ENCODE measurements at regions not wholly inside any gene's neighbourhood (a gene's known extent, or its start where the extent isn't known, plus 50 kb on each side); places are given as distances from the start of the nearest gene placed in this dataset.

GRCh38 chr1:18535391-18536210, 54.9 kb downstream of the KLHDC7A start:
- H3K9me3 Mint-ChIP-seq = no peaks in the 10 kb centered on the region
- no peak for ATAC-seq
- POLR2A ChIA-PET = no interaction called here
- no peaks in the 10 kb centered on the region for H3K36me3 Mint-ChIP-seq
- H3K4me1 Mint-ChIP-seq = peaks cover 0 to 1% (median 0%) of the 10 kb centered on the region in 4 donors
- peak in 1 of 10 donors; percentile 10 for DNase-seq
- no peak overlapping the region for H3K4me3 Mint-ChIP-seq
- H3K27ac Mint-ChIP-seq = peak overlapping the region in 1 of 10 donors; percentile 37
- peaks cover 21 to 75% (median 38%) of the 10 kb centered on the region in 5 donors for H3K27me3 Mint-ChIP-seq

- POLR2A ChIA-PET = no interaction called here
Observed at GRCh38 chr1:18536356-18536755, 55.6 kb downstream of the KLHDC7A start.

DNA sequence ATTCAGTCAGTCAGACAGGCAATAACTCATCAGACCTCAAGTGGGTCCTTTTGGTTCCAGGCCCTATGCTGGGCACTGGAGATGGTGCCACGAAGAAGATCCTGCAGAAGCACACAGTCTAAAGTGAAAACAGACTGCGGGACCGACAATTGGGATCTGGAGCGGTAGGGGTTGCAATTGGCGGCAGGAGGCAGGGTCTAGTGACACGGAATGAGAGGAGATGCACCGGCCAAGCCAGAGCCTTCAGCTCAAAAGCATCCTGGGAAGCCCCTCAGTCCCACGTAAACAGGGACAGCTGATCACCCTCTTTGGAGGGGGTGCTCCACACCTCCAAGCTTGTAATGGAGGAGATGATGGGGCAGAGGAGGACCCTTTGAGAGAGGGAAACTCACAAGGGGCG, 56.2 kb downstream of the KLHDC7A start:
- Mint-ChIP-seq H3K4me3 (no peak overlapping the region), H3K4me1 (peaks cover 0 to 1% (median 0%) of the 10 kb centered on the region in 4 donors), H3K27me3 (peaks cover 19 to 75% (median 36%) of the 10 kb centered on the region in 5 donors), H3K27ac (no peak overlapping the region), H3K36me3 (no peaks in the 10 kb centered on the region), H3K9me3 (no peaks in the 10 kb centered on the region)
- ATAC-seq (no peak), DNase-seq (peak in 1 of 10 donors; percentile 10)
- POLR2A ChIA-PET = no interaction called here

More at GRCh38 chr1:18536356-18536755, 55.6 kb downstream of the KLHDC7A start:
- Mint-ChIP-seq H3K9me3 (no peaks in the 10 kb centered on the region), H3K4me1 (peaks cover 0 to 1% (median 0%) of the 10 kb centered on the region in 4 donors), H3K4me3 (no peak overlapping the region), H3K36me3 (no peaks in the 10 kb centered on the region), H3K27me3 (peaks cover 17 to 75% (median 40%) of the 10 kb centered on the region in 5 donors), H3K27ac (no peak overlapping the region)
- ATAC-seq (no peak), DNase-seq (peak in 1 of 10 donors; percentile 6)

DNA sequence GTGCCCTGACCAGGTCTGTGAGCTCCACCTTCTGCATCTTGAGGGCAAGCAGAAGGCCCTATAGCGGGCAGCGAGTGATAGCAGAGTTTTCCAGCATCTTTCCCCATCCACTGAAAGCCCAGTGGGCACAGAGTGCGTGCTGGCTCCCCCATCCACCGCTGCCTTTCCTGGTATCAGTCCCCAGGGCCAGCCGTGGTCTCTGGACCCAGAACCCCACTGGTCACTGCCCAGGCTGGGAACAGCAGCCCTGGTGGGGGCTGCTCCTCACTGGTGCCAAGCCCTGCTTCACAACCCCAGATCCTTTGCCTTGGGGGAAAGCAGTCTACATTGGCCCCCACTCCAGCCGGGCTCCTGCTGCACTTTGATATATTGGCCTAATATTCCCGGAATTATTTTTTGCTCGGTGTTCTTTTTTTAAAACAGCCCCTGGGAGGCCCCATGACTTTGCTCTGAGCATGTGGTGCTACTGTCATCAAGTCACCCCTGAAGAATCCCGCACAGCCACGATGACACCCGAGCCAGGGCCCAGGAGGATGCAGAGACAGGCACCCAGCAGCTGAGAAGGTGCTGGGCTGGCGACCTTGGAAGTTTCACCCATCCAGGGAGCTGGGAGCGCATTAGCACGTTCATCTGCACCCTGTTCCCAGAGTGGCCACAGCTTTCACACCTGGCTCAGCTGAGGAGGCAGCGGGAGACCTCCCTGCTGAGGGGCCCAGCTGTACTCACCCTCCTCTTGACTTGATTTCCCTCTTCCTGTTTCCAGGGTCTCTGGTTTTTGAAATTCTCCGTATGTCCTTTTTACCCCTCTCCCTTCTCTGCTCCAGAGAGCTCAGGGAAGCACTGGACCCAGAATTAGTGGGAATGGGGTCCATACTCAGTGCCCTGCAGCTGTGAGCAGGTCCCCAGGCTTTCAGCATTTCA, 56.9 kb downstream of the KLHDC7A start:
- H3K36me3 Mint-ChIP-seq = no peaks in the 10 kb centered on the region
- no peak overlapping the region for H3K27ac Mint-ChIP-seq
- DNase-seq (peak in 1 of 10 donors; percentile 11), ATAC-seq (no peak)
- peaks cover 0 to 1% (median 0%) of the 10 kb centered on the region in 4 donors for H3K4me1 Mint-ChIP-seq
- no peaks in the 10 kb centered on the region for H3K9me3 Mint-ChIP-seq
- POLR2A ChIA-PET = no interaction called here
- H3K27me3 Mint-ChIP-seq = peaks cover 25 to 80% (median 42%) of the 10 kb centered on the region in 5 donors
- no peak overlapping the region for H3K4me3 Mint-ChIP-seq

DNA sequence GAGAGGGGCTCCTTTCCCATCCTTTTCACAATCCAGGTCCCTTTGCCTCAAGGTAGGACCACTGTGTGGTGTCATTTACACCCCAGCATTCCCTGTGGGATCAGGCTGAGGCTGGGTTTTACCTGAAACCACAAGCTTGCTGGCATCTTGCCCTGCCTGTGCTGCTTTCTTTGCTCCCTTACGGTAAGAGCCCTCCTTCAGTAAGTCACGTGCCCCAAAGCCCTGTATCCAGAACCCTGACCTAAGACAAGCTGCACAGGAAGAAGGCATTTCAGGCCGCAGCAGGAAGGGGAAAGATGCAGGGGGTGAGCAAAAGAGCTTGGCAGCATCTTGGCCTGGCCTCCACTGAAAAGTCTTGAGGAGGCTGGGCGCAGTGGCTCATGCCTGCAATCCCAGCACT, 58.4 kb downstream of the KLHDC7A start:
- peaks cover 29 to 89% (median 44%) of the 10 kb centered on the region in 5 donors for H3K27me3 Mint-ChIP-seq

DNA sequence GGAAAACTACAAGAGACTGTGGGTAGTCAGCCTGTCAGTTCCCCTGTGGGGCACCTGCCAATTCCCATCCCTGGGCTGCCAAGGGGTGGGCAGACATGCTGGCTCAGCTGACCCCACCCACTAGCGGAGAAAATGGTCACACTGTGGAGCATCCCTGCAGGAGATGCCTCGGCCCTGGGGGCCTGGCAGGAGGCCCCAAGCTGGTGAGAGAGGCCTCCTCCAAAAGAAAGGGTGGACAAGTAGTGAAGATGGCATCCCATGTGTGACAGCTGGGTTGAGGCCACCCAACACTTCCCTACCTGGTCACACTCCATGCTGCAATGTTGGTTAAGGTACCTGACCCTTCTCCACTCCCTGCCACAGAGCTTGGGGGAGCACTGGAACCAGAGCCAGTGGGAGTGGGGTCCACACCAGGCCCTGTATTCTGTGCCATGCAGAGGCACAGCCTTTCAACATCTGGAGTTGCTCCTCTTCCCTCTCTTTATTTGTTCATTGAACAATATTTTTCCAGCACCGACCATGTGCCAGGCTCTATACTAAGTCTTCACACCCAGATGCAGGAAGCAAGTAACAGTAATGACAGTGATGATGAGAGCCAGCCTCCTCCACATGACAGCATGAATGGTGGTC, 59.5 kb downstream of the KLHDC7A start:
- Mint-ChIP-seq H3K4me3 (no peak overlapping the region), H3K9me3 (peaks cover 0 to 10% (median 2%) of the 10 kb centered on the region in 9 donors), H3K4me1 (peaks cover 0 to 1% (median 0%) of the 10 kb centered on the region in 4 donors), H3K36me3 (peaks cover 0 to 7% (median 0%) of the 10 kb centered on the region in 3 donors), H3K27me3 (peaks cover 31 to 88% (median 38%) of the 10 kb centered on the region in 5 donors), H3K27ac (no peak overlapping the region)
- POLR2A ChIA-PET = no interaction called here
- no peak for ATAC-seq
- peak in 1 of 10 donors; percentile 7 for DNase-seq

More for the DNA sequence above, 58.4 kb downstream of the KLHDC7A start:
- Mint-ChIP-seq H3K9me3 (peaks cover 0 to 10% (median 2%) of the 10 kb centered on the region in 9 donors), H3K27ac (no peak overlapping the region), H3K36me3 (peaks cover 0 to 7% (median 0%) of the 10 kb centered on the region in 3 donors), H3K4me1 (peaks cover 0 to 1% (median 0%) of the 10 kb centered on the region in 4 donors), H3K4me3 (no peak overlapping the region)
- POLR2A ChIA-PET = no interaction called here
- no peak for ATAC-seq
- peak in 1 of 10 donors; percentile 6 for DNase-seq

- Mint-ChIP-seq H3K36me3 (peaks cover 0 to 7% (median 0%) of the 10 kb centered on the region in 3 donors), H3K27ac (no peak overlapping the region), H3K4me1 (peaks cover 0 to 1% (median 0%) of the 10 kb centered on the region in 4 donors), H3K9me3 (peaks cover 0 to 10% (median 2%) of the 10 kb centered on the region in 9 donors), H3K27me3 (peaks cover 31 to 94% (median 44%) of the 10 kb centered on the region in 5 donors), H3K4me3 (no peak overlapping the region)
- DNase-seq (peak in 1 of 10 donors; percentile 7), ATAC-seq (no peak)
- POLR2A ChIA-PET = no interaction called here
Observed at GRCh38 chr1:18541046-18541795, 60.5 kb downstream of the KLHDC7A start.

DNA sequence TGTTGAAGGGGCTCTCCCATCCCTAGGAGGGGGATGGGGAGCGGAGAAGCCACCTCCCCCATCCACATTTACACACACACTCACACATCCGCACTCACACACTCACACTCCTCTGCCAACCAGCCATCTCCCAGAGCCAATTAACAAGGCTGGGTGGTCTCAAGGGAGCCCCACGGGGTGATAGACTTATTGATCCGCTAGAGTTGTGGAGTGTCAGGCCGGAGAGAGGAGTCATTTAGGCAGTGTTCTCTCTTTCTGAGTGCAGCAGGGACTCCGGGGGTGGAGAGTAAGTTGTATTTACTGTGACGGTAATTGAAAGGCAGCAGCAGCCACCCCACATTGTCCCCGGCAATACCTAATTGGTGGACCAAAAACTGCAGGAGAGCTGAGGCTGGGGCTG, 61.6 kb downstream of the KLHDC7A start:
- Mint-ChIP-seq H3K9me3 (peaks cover 0 to 10% (median 2%) of the 10 kb centered on the region in 9 donors), H3K27me3 (peaks cover 29 to 89% (median 50%) of the 10 kb centered on the region in 5 donors), H3K4me1 (peaks cover 0 to 1% (median 0%) of the 10 kb centered on the region in 4 donors), H3K4me3 (no peak overlapping the region), H3K27ac (no peak overlapping the region), H3K36me3 (peaks cover 0 to 7% (median 0%) of the 10 kb centered on the region in 3 donors)
- DNase-seq (no peak), ATAC-seq (no peak)
- POLR2A ChIA-PET = no interaction called here

- Mint-ChIP-seq H3K9me3 (peaks cover 0 to 10% (median 2%) of the 10 kb centered on the region in 9 donors), H3K4me3 (no peak overlapping the region), H3K27ac (no peak overlapping the region), H3K4me1 (no peaks in the 10 kb centered on the region), H3K27me3 (peaks cover 30 to 64% (median 48%) of the 10 kb centered on the region in 5 donors), H3K36me3 (peaks cover 0 to 7% (median 0%) of the 10 kb centered on the region in 3 donors)
- ATAC-seq = no peak
- POLR2A ChIA-PET = no interaction called here
- DNase-seq = no peak
Observed at GRCh38 chr1:18546026-18546425, 65.3 kb downstream of the KLHDC7A start.

DNA sequence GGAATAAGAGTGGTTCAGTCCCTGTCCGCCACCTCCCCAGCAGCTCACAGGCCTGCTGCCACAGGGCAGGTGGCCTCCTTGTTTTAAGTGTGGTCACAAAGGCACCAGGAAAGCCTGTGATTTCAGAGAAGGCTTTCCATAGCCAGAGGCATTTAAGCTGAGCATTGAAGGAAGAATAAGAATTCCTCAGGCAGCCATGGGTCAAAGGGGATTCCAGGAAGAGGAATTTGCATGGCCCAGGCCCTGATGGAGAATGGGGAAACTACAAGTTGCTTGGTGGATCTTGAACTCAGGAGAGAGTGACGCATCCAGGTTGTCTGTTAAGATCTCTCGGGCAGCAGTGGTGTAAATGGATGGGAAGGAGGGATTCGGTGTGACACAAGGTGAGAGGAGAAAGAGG, 66.7 kb downstream of the KLHDC7A start:
- H3K27ac Mint-ChIP-seq = no peak overlapping the region
- DNase-seq = no peak
- no peaks in the 10 kb centered on the region for H3K4me1 Mint-ChIP-seq
- H3K9me3 Mint-ChIP-seq = peaks cover 0 to 10% (median 2%) of the 10 kb centered on the region in 9 donors
- no peak for ATAC-seq
- H3K36me3 Mint-ChIP-seq = peaks cover 0 to 7% (median 0%) of the 10 kb centered on the region in 3 donors
- POLR2A ChIA-PET = no interaction called here
- peaks cover 22 to 51% (median 41%) of the 10 kb centered on the region in 5 donors for H3K27me3 Mint-ChIP-seq
- H3K4me3 Mint-ChIP-seq = no peak overlapping the region

- no peak for DNase-seq
- H3K9me3 Mint-ChIP-seq = peaks cover 0 to 2% (median 0%) of the 10 kb centered on the region in 9 donors
- ATAC-seq = no peak
- POLR2A ChIA-PET = no interaction called here
- H3K4me1 Mint-ChIP-seq = peaks cover 0 to 2% (median 0%) of the 10 kb centered on the region in 4 donors
- H3K27ac Mint-ChIP-seq = no peak overlapping the region
- H3K27me3 Mint-ChIP-seq = peaks cover 20 to 51% (median 40%) of the 10 kb centered on the region in 5 donors
- no peak overlapping the region for H3K4me3 Mint-ChIP-seq
- H3K36me3 Mint-ChIP-seq = peaks cover 0 to 1% (median 0%) of the 10 kb centered on the region in 3 donors
Observed at GRCh38 chr1:18548643-18549042, 67.9 kb downstream of the KLHDC7A start.

All from naive thymus-derived CD8-positive, alpha-beta T cell (primary cell).